H1 (cell line): ENCODE measurements at regions not wholly inside any gene's neighbourhood (a gene's known extent, or its start where the extent isn't known, plus 50 kb on each side); places are given as distances from the start of the nearest gene placed in this dataset.

Experiments used
- CTCF ChIA-PET: fragments of 300-600 bp; sonication (Branson Sonifier 250); formaldehyde crosslinking; loops from one replicate; lab custom pipeline; 2021; ENCODE audit not compliant: partially characterized antibody; lab: Charles Lee
- POLR2A ChIA-PET: fragments of 300-600 bp; sonication (Branson Sonifier 250); formaldehyde crosslinking; loops from one replicate; lab custom pipeline; 2021; ENCODE audit warnings: inconsistent platforms; ENCODE audit not compliant: partially characterized antibody; lab: Charles Lee
- DNase-seq, 2 experiments: peaks; one replicate each; pipeline versions ENCODE4 v3.0.0 to v3.0.0-alpha.2; 2010 to 2022; ENCODE audit warnings: low spot score in 2 of 2, low read depth in 1 of 2, mixed read lengths in 1 of 2
- FAIRE-seq: peaks from 2 replicates; lab custom pipeline; 2011; peaks lifted over from hg19 to GRCh38; lab: Jason Lieb, UNC
- H2AFZ ChIP-seq: 2 replicates; pipeline ENCODE4 v1.8.1; 2012; ENCODE audit warnings: low read length, inconsistent platforms
- H2AK5ac ChIP-seq: 2 replicates; pipeline ENCODE4 v1.6.1; 2013; ENCODE audit warnings: low read depth, low read length
- H2BK120ac ChIP-seq: replicated peaks from 2 replicates; pipeline ENCODE3; 2013; ENCODE audit warnings: low read depth, low read length, inconsistent platforms
- H2BK12ac ChIP-seq: 2 replicates; pipeline ENCODE4 v1.6.1; 2013; ENCODE audit warnings: low read depth, low read length
- H2BK15ac ChIP-seq: 2 replicates; pipeline ENCODE4 v1.6.1; 2013; ENCODE audit warnings: low read length
- H2BK20ac ChIP-seq: 2 replicates; pipeline ENCODE4 v1.6.1; 2013; ENCODE audit warnings: low read length
- H2BK5ac ChIP-seq: 2 replicates; pipeline ENCODE4 v1.6.1; 2013; ENCODE audit warnings: low read depth, low read length
- H3K14ac ChIP-seq: 2 replicates; pipeline ENCODE4 v1.6.1; 2013; ENCODE audit warnings: inconsistent platforms; ENCODE audit not compliant: insufficient read length
- H3K18ac ChIP-seq: 2 replicates; pipeline ENCODE4 v1.6.1; 2013; ENCODE audit warnings: low read length; ENCODE audit errors: extremely low read depth
- H3K23ac ChIP-seq: 2 replicates; pipeline ENCODE4 v1.6.1; 2013; ENCODE audit warnings: inconsistent platforms; ENCODE audit not compliant: insufficient read length
- H3K23me2 ChIP-seq: 2 replicates; pipeline ENCODE4 v1.6.1; 2013; ENCODE audit warnings: low read depth, low read length
- H3K27ac ChIP-seq: 2 replicates; pipeline ENCODE4 v1.6.1; 2011; ENCODE audit warnings: low read depth, low read length, inconsistent platforms
- H3K27me3 ChIP-seq, 4 experiments: replicated peaks in 1 of 4; 1 replicate in 1 of 4; 2 replicates in 3 of 4; pipeline versions ENCODE4 v1.6.1 to v1.8.1; 2011 to 2013; ENCODE audit warnings: low read length in 3 of 4, mild to moderate bottlenecking in 3 of 4, inconsistent platforms in 2 of 4, mixed read lengths in 2 of 4, moderate library complexity in 1 of 4; ENCODE audit not compliant: control insufficient read depth in 3 of 4, insufficient read depth in 3 of 4; ENCODE audit errors: extremely low read depth in 1 of 4
- H3K36me3 ChIP-seq, 4 experiments: 2 replicates each; pipeline versions ENCODE4 v1.6.1 to v1.8.1; 2011 to 2013; ENCODE audit warnings: mild to moderate bottlenecking in 4 of 4, low read length in 3 of 4, moderate library complexity in 2 of 4, control low read depth in 1 of 4, inconsistent platforms in 1 of 4; ENCODE audit not compliant: insufficient read depth in 4 of 4, control insufficient read depth in 2 of 4
- H3K4ac ChIP-seq: replicated peaks from 2 replicates; pipeline ENCODE3; 2013; ENCODE audit warnings: low read length, low read depth, mixed read lengths, inconsistent platforms; ENCODE audit not compliant: insufficient read length
- H3K4me1 ChIP-seq, 4 experiments: replicated peaks in 1 of 4; 1 replicate in 1 of 4; 2 replicates in 3 of 4; pipeline versions ENCODE4 v1.6.1 to v1.8.1; 2011 to 2013; ENCODE audit warnings: low read length in 3 of 4, inconsistent platforms in 2 of 4, mixed read lengths in 1 of 4; ENCODE audit not compliant: insufficient read depth in 4 of 4, control insufficient read depth in 3 of 4
- H3K4me2 ChIP-seq, 2 experiments: 2 replicates each; pipeline versions ENCODE4 v1.6.1 to v1.8.1; 2011 to 2013; ENCODE audit warnings: low read depth in 2 of 2, low read length in 2 of 2, control low read depth in 1 of 2, inconsistent platforms in 1 of 2, mild to moderate bottlenecking in 1 of 2; ENCODE audit not compliant: insufficient read depth in 1 of 2
- H3K4me3 ChIP-seq, 4 experiments: fragments of 200-600, 300-600 bp in 1 of 4; sonication (generic), shearing (Covaris generic), sonication (Bioruptor Twin) in 1 of 4; 2 replicates each; pipeline versions ENCODE4 v1.5.1 to v1.8.1; 2011 to 2016; ENCODE audit warnings: low read length in 4 of 4, low read depth in 3 of 4, control low read depth in 2 of 4, inconsistent platforms in 2 of 4, mild to moderate bottlenecking in 2 of 4, mixed read lengths in 1 of 4, moderate library complexity in 1 of 4; ENCODE audit not compliant: insufficient read depth in 2 of 4; ENCODE audit errors: extremely low read depth in 1 of 4
- H3K56ac ChIP-seq: replicated peaks from 2 replicates; pipeline ENCODE3; 2013; ENCODE audit warnings: low read depth, mild to moderate bottlenecking, mixed read lengths, low read length, inconsistent platforms; ENCODE audit not compliant: insufficient read length
- H3K79me1 ChIP-seq: 2 replicates; pipeline ENCODE4 v1.6.1; 2013; ENCODE audit warnings: low read depth, low read length, control low read depth
- H3K79me2 ChIP-seq, 2 experiments: 2 replicates each; pipeline versions ENCODE4 v1.6.1 to v1.8.1; 2012 to 2013; ENCODE audit warnings: low read length in 2 of 2, mild to moderate bottlenecking in 2 of 2, inconsistent platforms in 1 of 2; ENCODE audit not compliant: insufficient read depth in 2 of 2, control insufficient read depth in 1 of 2
- H3K9ac ChIP-seq, 4 experiments: replicated peaks in 1 of 4; 1 replicate in 1 of 4; 2 replicates in 3 of 4; pipeline versions ENCODE4 v1.6.1 to v1.8.1; 2011 to 2013; ENCODE audit warnings: low read depth in 3 of 4, low read length in 3 of 4, control low read depth in 2 of 4, mild to moderate bottlenecking in 2 of 4, moderate library complexity in 2 of 4, inconsistent platforms in 1 of 4; ENCODE audit errors: extremely low read depth in 1 of 4
- H3K9me3 ChIP-seq, 2 experiments: 2 replicates each; pipeline versions ENCODE4 v1.6.1 to v1.8.1; 2012 to 2013; ENCODE audit warnings: mild to moderate bottlenecking in 2 of 2, moderate library complexity in 2 of 2, control low read depth in 1 of 2, inconsistent platforms in 1 of 2, low read depth in 1 of 2, low read length in 1 of 2, mixed read lengths in 1 of 2; ENCODE audit not compliant: insufficient read depth in 2 of 2
- H4K20me1 ChIP-seq, 2 experiments: replicated peaks in 1 of 2; 2 replicates each; pipeline versions ENCODE3 to v1.8.1; 2011 to 2013; ENCODE audit warnings: inconsistent platforms in 2 of 2, low read length in 2 of 2, mild to moderate bottlenecking in 1 of 2; ENCODE audit not compliant: insufficient read depth in 2 of 2, control insufficient read depth in 1 of 2
- H4K5ac ChIP-seq: 2 replicates; pipeline ENCODE4 v1.6.1; 2013; ENCODE audit warnings: low read length, low read depth, mixed read lengths, inconsistent platforms; ENCODE audit not compliant: insufficient read length
- H4K8ac ChIP-seq: 2 replicates; pipeline ENCODE4 v1.8.0; 2013; ENCODE audit warnings: mild to moderate bottlenecking, moderate library complexity, low read length, inconsistent platforms; ENCODE audit not compliant: insufficient read depth; ENCODE audit errors: extremely low read depth
- H4K91ac ChIP-seq: replicated peaks from 2 replicates; pipeline ENCODE3; 2013; ENCODE audit warnings: low read length, mixed read lengths, inconsistent platforms; ENCODE audit not compliant: insufficient read length
- GABPA ChIP-seq: IDR thresholded peaks from 2 replicates; pipeline ENCODE4 v1.6.1; 2011; ENCODE audit warnings: mild to moderate bottlenecking, low read length, moderate library complexity, borderline replicate concordance; ENCODE audit not compliant: insufficient read depth
- GTF2F1 ChIP-seq: IDR thresholded peaks from 2 replicates; pipeline ENCODE4 v1.6.1; 2012; ENCODE audit warnings: low read depth, low read length, improper control_type of control experiment, borderline replicate concordance
- KDM5A ChIP-seq: fragments of 200-600 bp; IDR thresholded peaks from 2 replicates; pipeline ENCODE4 v1.7.1; 2012; ENCODE audit warnings: mild to moderate bottlenecking, low read length, inconsistent platforms, mixed read lengths
- MAFK ChIP-seq: IDR thresholded peaks from 2 replicates; pipeline ENCODE4 v1.6.1; 2012; ENCODE audit warnings: low read depth, mild to moderate bottlenecking, improper control_type of control experiment, low read length
- RBBP5 ChIP-seq: IDR thresholded peaks from 2 replicates; pipeline ENCODE4 v1.7.1; 2012; ENCODE audit warnings: low read depth, mild to moderate bottlenecking, inconsistent platforms, low read length, moderate library complexity, borderline replicate concordance
- RNF2 ChIP-seq: fragments of 200-900, 300-1000 bp; sonication (generic); IDR thresholded peaks from 2 replicates; pipeline ENCODE4 v1.7.1; 2016; ENCODE audit warnings: borderline replicate concordance, low read depth, mild to moderate bottlenecking, antibody characterized with exemption, low read length; ENCODE audit not compliant: poor library complexity, severe bottlenecking; ENCODE audit errors: missing control alignments
- SIRT6 ChIP-seq: IDR thresholded peaks from one replicate; pipeline ENCODE4 v1.7.1; 2012; ENCODE audit warnings: low read length, inconsistent platforms
- TEAD4 ChIP-seq: IDR thresholded peaks from 2 replicates; pipeline ENCODE4 v1.6.1; 2012; ENCODE audit warnings: low read depth, low read length, inconsistent platforms, mixed read lengths
- YY1 ChIP-seq: IDR thresholded peaks from 2 replicates; pipeline ENCODE4 v1.6.1; 2011; ENCODE audit warnings: low read depth, mild to moderate bottlenecking, low read length
- ZNF274 ChIP-seq: IDR thresholded peaks from 2 replicates; pipeline ENCODE4 v1.7.0; 2012; ENCODE audit warnings: low read length, borderline replicate concordance; ENCODE audit errors: extremely low read depth
- WGBS, 2 experiments: shearing (Covaris generic) in 1 of 2; methylation state at CpG; one replicate each; pipeline versions ENCODE4 v1.1.6 to v1.1.7; 2013 to 2015; ENCODE audit warnings: low lambda C conversion rate in 2 of 2, mixed read lengths in 2 of 2, inconsistent platforms in 1 of 2, low coverage in 1 of 2, missing lambda C conversion rate in 1 of 2; ENCODE audit not compliant: insufficient replicate concordance in 2 of 2, insufficient coverage in 1 of 2, insufficient read length in 1 of 2; ENCODE audit errors: extremely low coverage in 1 of 2, missing lambda C conversion rate in 1 of 2; 5-methylcytosine and 5-hydroxymethylcytosine counted together
- TF ChIP-seq, protein P1 (sequence below): IDR thresholded peaks from 2 replicates; pipeline ENCODE4 v1.6.1; 2012; ENCODE audit warnings: inconsistent platforms
- TF ChIP-seq, protein P2 (sequence below): IDR thresholded peaks from 2 replicates; pipeline ENCODE4 v1.6.1; 2011; ENCODE audit warnings: low read depth, mild to moderate bottlenecking, low read length; ENCODE audit not compliant: insufficient read depth

- Histone ChIP-seq H2BK15ac (no peak overlapping the region), H3K79me1 (no peaks in the 10 kb centered on the region), H3K27me3 (no peaks in the 10 kb centered on the region), H3K23me2 (no peaks in the 10 kb centered on the region), H3K9me3 (no peaks in the 10 kb centered on the region)
- TF ChIP-seq TEAD4: no peak
- no peak for TF ChIP-seq RNF2
- no peak for TF ChIP-seq RBBP5
- no peak for TF ChIP-seq ZNF274
- no peak for TF ChIP-seq MAFK
- TF ChIP-seq SIRT6: no peak
- TF ChIP-seq, protein P1, sequence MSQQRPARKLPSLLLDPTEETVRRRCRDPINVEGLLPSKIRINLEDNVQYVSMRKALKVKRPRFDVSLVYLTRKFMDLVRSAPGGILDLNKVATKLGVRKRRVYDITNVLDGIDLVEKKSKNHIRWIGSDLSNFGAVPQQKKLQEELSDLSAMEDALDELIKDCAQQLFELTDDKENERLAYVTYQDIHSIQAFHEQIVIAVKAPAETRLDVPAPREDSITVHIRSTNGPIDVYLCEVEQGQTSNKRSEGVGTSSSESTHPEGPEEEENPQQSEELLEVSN: no peak
- TF ChIP-seq, protein P2, sequence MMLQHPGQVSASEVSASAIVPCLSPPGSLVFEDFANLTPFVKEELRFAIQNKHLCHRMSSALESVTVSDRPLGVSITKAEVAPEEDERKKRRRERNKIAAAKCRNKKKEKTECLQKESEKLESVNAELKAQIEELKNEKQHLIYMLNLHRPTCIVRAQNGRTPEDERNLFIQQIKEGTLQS: no peak
- no peak for TF ChIP-seq KDM5A
- no peak for TF ChIP-seq GABPA
- TF ChIP-seq GTF2F1: no peak
- TF ChIP-seq YY1: no peak
- TF ChIP-seq, all 59 proteins: peak for 0
- no peak overlapping the region for H3K18ac ChIP-seq
- H3K36me3 ChIP-seq: no peaks in the 10 kb centered on the region
- no peaks in the 10 kb centered on the region for H3K79me2 ChIP-seq
- H3K4ac ChIP-seq: no peak overlapping the region
- H2BK20ac ChIP-seq: no peak overlapping the region
- H3K14ac ChIP-seq: no peak overlapping the region
- POLR2A ChIA-PET: interaction anchor here (0.9 kb wide), 1 partner anchor 209 kb away, joined by 5 read pairs; no protein-coding TSS in a partner anchor
- H2BK5ac ChIP-seq: no peak overlapping the region
- H3K4me2 ChIP-seq: no peak overlapping the region
- CTCF ChIA-PET: interaction anchor here (0.6 to 9.6 kb wide), 15 partner anchors 9 to 759 kb away, joined by 3 to 101 read pairs (median 4); no protein-coding TSS in a partner anchor
- H3K9ac ChIP-seq: no peak overlapping the region
- no peak overlapping the region for H4K91ac ChIP-seq
- FAIRE-seq (no peak), DNase-seq (no peak)
- WGBS, 2 experiments: 93% methylated on average over 2 of the region's 2 CpGs; no CpG with 5 or more reads in 1 of the 2 experiments
- no peak overlapping the region for H2AFZ ChIP-seq
- peaks cover 0 to 2% of the 10 kb centered on the region in 2 experiments for H4K20me1 ChIP-seq
- H3K27ac ChIP-seq: no peak overlapping the region
- no peak overlapping the region for H3K4me3 ChIP-seq
- H3K4me1 ChIP-seq: no peaks in the 10 kb centered on the region
- no peak overlapping the region for H4K5ac ChIP-seq
- no peak overlapping the region for H2BK120ac ChIP-seq
- H3K56ac ChIP-seq: no peak overlapping the region
- no peak overlapping the region for H4K8ac ChIP-seq
- no peak overlapping the region for H2BK12ac ChIP-seq
- H2AK5ac ChIP-seq: no peak overlapping the region
- no peak overlapping the region for H3K23ac ChIP-seq
Measured at GRCh38 chr17:33944826-33945225, 310.3 kb upstream of the CCL2 start.
